ENCODE measurements at regions not wholly inside any gene's neighbourhood (a gene's known extent, or its start where the extent isn't known, plus 50 kb on each side); places are given as distances from the start of the nearest gene placed in this dataset.

DNA sequence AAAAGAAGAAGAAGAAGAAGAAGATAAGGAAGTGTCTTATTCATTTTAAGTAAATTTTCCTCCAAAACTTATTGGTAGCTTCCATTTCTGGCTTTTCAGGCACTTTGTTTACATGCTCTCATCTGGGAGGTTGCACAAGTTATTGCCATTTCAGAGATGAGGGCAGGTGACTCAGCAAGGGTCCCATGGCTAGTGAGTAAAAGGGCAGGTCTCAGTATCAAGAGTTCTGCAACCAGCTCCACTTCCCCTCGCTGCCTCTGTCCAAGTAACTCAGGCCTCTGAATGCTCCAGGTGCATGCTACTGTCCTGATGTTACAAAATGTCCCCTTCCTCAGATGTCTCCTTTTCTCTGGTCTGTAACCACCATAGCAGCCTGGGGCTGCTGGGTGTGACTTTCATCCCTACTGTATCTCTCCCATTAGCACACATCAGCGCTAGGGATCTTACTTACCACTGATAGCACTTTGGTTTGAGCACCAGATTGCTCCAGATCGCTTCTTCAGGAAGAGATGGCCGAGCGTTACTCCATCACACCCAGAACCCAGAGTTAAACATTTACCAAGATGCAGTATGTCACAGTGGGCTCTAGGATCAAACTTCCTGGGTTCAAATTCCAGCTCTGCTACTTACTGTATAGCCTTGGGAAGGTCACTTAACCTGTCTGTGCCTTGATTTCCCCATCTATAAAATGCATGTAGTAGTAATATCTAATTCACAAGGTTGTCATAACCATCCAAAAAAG lies 57.4 kb upstream of the LAPTM4A start:
- no peak for FAIRE-seq

DNA sequence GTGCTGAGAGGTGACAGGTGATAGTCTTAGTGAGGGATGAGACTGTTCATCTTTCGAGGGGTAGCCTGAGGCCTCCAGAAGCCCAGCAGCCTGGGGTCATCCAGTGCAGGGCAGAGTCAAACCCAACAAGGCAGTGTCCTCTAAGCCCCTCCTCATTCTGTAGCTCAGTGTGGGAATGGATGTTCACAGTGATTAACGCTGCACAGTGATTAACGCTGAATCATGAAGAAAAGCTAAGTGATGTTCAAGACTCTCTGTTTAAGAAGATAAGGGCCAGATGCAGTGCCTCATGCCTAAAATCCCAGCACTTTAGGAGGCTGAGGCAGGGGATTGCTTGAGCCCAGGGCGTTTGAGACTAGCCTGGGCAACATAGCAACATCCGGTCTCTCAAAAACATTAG lies 56.3 kb upstream of the LAPTM4A start:
- FAIRE-seq: no peak

DNA sequence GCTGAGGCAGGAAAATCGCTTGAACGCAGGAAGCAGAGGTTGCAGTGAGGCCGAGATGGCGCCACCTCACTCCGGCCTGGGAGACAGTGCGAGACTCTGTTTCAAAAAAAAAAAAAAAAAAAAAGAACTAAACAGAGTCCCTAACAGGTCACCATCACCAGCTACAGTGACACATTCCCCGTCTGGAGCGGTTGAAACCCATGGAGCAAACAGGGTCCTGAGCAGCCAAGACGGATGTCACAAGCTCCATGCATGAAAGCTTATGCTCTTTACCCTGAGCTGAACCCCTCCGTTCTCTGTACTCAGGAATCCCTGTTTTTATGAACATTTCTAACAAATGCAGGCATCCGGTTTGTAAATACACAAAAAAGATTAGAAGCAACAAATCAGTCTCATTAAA lies 55.9 kb upstream of the LAPTM4A start:
- FAIRE-seq: no peak

DNA sequence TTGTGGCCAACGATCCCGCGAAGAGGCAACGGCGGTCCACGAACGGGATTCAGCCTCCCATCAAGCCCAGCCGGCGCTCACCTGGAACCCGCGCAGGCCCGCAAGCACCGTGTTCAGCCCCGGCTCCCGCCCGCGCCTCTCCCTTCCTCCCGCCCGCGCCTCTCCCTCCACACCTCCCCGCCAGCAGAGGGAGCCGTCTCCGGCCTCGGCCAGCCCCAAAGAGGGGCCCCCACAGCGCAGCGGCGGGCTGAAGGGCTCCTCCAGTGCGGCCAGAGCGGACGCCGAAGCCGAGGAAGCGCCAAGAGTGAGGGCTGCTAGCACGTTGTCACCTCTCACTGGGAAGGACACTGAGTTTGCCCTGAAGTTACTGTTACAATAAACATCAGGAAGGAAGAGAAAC lies 55.3 kb upstream of the LAPTM4A start:
- FAIRE-seq: no peak

DNA sequence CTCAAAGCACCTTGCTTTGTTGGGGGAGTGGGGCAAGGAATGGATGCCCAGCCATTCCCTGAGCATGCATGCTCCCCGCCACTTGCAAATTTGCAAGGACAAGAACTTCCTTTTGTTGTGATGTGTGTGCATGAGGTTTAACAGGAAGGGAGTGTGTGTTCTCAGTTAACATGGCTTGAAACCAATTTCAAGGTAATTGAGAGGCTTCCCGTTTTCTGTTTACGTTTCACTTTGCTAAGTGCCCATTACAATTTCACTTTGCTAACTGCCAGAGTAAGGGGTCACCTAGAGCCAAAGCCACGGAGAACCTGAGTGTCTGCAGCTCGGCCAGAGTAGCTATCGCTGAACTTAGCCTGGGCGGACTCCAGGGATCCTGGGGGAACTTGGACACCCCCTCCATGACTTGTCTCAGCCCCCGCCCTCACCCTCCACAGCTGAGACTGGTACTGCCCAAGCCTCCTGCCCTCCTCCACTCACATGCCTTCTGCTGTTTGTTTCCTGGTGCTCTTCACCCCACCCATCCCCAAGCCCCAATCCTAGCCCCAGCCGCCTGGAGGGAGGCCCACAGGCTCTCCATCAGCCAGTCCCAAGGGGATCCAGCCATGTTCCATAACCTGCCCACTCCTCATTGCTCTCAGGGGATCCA lies 53.6 kb upstream of the LAPTM4A start:
- FAIRE-seq: no peak

DNA sequence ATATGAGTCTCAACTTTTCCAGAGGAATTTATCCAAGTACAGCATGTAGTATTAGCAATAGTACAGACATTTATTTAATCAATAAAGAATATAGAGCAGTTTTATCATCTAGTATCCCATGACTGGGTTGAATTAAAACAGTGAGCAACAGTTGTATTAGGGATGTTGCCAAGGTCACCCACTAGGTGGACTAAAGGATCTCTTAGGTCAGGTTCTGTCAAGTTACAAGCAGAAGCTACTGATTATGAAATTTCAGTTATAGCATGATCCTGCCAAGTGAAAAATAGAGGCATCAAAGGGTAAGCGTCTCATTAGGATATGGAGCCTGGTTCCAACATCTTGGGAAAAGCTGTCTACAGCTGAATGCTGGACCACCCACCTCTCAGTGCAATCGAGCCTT lies 52.1 kb upstream of the LAPTM4A start:
- FAIRE-seq: no peak
